ENCODE measurements at regions not wholly inside any gene's neighbourhood (a gene's known extent, or its start where the extent isn't known, plus 50 kb on each side); places are given as distances from the start of the nearest gene placed in this dataset.

DNA sequence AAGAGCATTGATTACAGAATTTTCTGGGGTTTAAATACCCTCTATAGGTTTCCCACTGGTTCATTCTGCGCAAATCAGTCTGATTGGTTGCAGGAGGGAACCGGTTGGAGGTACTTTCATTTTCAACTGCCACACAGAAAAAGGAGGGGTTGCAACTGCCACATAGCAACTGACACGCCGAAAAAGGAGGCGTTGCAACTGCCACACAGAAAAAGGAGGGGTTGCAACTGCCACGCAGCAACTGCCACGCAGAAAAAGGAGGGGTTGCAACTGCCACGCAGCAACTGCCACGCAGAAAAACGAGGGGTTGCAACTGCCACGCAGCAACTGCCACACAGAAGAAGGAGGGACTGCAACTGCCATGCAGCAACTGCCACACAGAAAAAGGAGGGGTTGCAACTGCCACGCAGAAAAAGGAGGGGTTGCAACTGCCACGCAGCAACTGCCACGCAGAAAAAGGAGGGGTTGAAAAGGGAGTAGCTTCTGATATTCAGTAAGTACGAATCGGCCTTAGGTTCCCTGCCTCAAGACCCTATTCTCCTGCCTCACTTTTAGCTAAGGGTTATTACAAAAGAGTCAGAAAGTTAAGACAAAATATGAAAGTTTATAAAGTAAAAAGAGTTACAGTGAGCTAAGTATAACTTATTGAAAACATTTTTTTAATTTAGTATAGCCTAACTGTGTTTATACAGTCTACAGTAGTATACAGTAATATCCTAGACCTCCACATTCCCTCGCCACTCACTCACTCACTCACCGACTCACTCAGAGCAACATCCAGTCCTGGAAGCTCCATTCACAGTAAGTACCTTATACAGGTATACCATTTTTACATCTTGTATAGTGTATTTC lies 431.8 kb downstream of the KCTD8 start:
- intact Hi-C loops (cut with DNase I): no loop called here
- Histone ChIP-seq H3K27me3 (replicated peaks; ENCODE audit: insufficient read depth) (no peaks in the 10 kb centered on the region), H3K27ac (no peak overlapping the region), H3K4me3 (no peak overlapping the region), H3K4me1 (replicated peaks) (no peaks in the 10 kb centered on the region), H3K9me3 (no peaks in the 10 kb centered on the region), H3K36me3 (no peaks in the 10 kb centered on the region)
- 91% methylated on average over 18 of the region's 18 CpGs for WGBS
- no peak for DNase-seq (ENCODE audit: low spot score)
- TF ChIP-seq POLR2AphosphoS5 (IDR thresholded peaks at IDR 0.05) (no peak), POLR2A (IDR thresholded peaks at IDR 0.05) (no peak)
- TF ChIP-seq, protein P1, sequence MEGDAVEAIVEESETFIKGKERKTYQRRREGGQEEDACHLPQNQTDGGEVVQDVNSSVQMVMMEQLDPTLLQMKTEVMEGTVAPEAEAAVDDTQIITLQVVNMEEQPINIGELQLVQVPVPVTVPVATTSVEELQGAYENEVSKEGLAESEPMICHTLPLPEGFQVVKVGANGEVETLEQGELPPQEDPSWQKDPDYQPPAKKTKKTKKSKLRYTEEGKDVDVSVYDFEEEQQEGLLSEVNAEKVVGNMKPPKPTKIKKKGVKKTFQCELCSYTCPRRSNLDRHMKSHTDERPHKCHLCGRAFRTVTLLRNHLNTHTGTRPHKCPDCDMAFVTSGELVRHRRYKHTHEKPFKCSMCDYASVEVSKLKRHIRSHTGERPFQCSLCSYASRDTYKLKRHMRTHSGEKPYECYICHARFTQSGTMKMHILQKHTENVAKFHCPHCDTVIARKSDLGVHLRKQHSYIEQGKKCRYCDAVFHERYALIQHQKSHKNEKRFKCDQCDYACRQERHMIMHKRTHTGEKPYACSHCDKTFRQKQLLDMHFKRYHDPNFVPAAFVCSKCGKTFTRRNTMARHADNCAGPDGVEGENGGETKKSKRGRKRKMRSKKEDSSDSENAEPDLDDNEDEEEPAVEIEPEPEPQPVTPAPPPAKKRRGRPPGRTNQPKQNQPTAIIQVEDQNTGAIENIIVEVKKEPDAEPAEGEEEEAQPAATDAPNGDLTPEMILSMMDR (IDR thresholded peaks at IDR 0.05): no peak

- Histone ChIP-seq H3K36me3 (no peaks in the 10 kb centered on the region), H3K27ac (no peak overlapping the region), H3K4me3 (no peak overlapping the region), H3K27me3 (replicated peaks; ENCODE audit: insufficient read depth) (no peaks in the 10 kb centered on the region), H3K4me1 (replicated peaks) (no peaks in the 10 kb centered on the region), H3K9me3 (no peaks in the 10 kb centered on the region)
- intact Hi-C loops (cut with DNase I): no loop called here
- TF ChIP-seq POLR2A (IDR thresholded peaks at IDR 0.05): no peak
- TF ChIP-seq POLR2AphosphoS5 (IDR thresholded peaks at IDR 0.05): no peak
- 98% methylated on average over 3 of the region's 3 CpGs for WGBS
- DNase-seq (ENCODE audit: low spot score): no peak
These were observed 431.2 kb downstream of the KCTD8 start for GRCh38 chr4:44017422-44017739.

- Histone ChIP-seq H3K27ac (no peak overlapping the region), H3K4me3 (no peak overlapping the region), H3K9me3 (no peaks in the 10 kb centered on the region), H3K36me3 (no peaks in the 10 kb centered on the region), H3K27me3 (replicated peaks; ENCODE audit: insufficient read depth) (no peaks in the 10 kb centered on the region), H3K4me1 (replicated peaks) (no peaks in the 10 kb centered on the region)
- 38% methylated on average over 1 of the region's 1 CpG for WGBS
- intact Hi-C loops (cut with DNase I): no loop called here
- TF ChIP-seq, protein P1 (IDR thresholded peaks at IDR 0.05): no peak
- no peak for TF ChIP-seq POLR2A (IDR thresholded peaks at IDR 0.05)
- no peak for TF ChIP-seq POLR2AphosphoS5 (IDR thresholded peaks at IDR 0.05)
- no peak for DNase-seq (ENCODE audit: low spot score)
These were observed 428.9 kb downstream of the KCTD8 start for GRCh38 chr4:44019721-44020120.

- no peaks in the 10 kb centered on the region for H3K4me1 ChIP-seq (replicated peaks)
- no peak overlapping the region for H3K4me3 ChIP-seq
These were observed 423.1 kb downstream of the KCTD8 start for GRCh38 chr4:44025376-44026020.

GRCh38 chr4:44038811-44039210 lies 409.8 kb downstream of the KCTD8 start:
- no peaks in the 10 kb centered on the region for H3K9me3 ChIP-seq
- TF ChIP-seq, protein P1 (IDR thresholded peaks at IDR 0.05): no peak
- no peak for TF ChIP-seq POLR2A (IDR thresholded peaks at IDR 0.05)
- no peak for TF ChIP-seq POLR2AphosphoS5 (IDR thresholded peaks at IDR 0.05)

More at GRCh38 chr4:44025376-44026020, 423.1 kb downstream of the KCTD8 start:
- Histone ChIP-seq H3K27ac (no peak overlapping the region), H3K36me3 (no peaks in the 10 kb centered on the region), H3K9me3 (no peaks in the 10 kb centered on the region), H3K27me3 (replicated peaks; ENCODE audit: insufficient read depth) (no peaks in the 10 kb centered on the region)
- intact Hi-C loops (cut with DNase I): no loop called here
- TF ChIP-seq POLR2A (IDR thresholded peaks at IDR 0.05) (no peak), POLR2AphosphoS5 (IDR thresholded peaks at IDR 0.05) (no peak)
- TF ChIP-seq, protein P1 (IDR thresholded peaks at IDR 0.05): no peak
- no peak for DNase-seq (ENCODE audit: low spot score)
- 78% methylated on average over 3 of the region's 3 CpGs for WGBS

More at GRCh38 chr4:44038811-44039210, 409.8 kb downstream of the KCTD8 start:
- intact Hi-C loops (cut with DNase I): no loop called here
- H3K4me3 ChIP-seq: no peak overlapping the region
- no peak for DNase-seq (ENCODE audit: low spot score)
- H3K27me3 ChIP-seq (replicated peaks; ENCODE audit: insufficient read depth): no peaks in the 10 kb centered on the region
- 82% methylated on average over 2 of the region's 2 CpGs for WGBS
- no peaks in the 10 kb centered on the region for H3K4me1 ChIP-seq (replicated peaks)
- no peaks in the 10 kb centered on the region for H3K36me3 ChIP-seq
- H3K27ac ChIP-seq: no peak overlapping the region
